GM12892 (cell line): ENCODE measurements at regions not wholly inside any gene's neighbourhood (a gene's known extent, or its start where the extent isn't known, plus 50 kb on each side); places are given as distances from the start of the nearest gene placed in this dataset.

Source experiments
- POLR2A ChIP-seq: IDR thresholded peaks from 2 replicates; pipeline ENCODE4 v1.6.1; 2011; ENCODE audit warnings: low read depth, low read length, control low read depth
- TAF1 ChIP-seq: IDR thresholded peaks from 2 replicates; pipeline ENCODE4 v1.6.1; 2011; ENCODE audit warnings: low read depth, mild to moderate bottlenecking, control low read depth, low read length, borderline replicate concordance

DNA sequence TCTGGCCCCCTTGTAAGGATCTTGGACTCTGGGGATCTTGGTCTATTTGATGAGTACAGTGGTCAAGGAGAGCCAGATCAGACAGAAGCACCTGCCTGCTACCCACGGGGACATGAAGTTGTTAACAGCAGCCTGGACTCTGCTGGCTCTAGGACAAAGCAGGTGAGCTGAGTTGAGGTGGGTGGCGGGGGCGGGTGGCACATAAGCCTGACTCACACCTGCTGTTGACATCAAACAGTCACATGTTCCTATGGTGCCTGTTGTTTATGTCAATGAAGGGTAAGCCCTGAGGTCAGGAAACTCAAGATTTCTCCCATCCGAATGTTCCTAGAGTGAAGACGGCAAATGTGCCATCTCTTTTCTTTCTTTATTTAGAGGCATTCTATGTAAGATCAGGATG, 50.1 kb upstream of the CLNK start:
- TF ChIP-seq TAF1 (no peak), POLR2A (no peak)
